ENCODE measurements at regions not wholly inside any gene's neighbourhood (a gene's known extent, or its start where the extent isn't known, plus 50 kb on each side); places are given as distances from the start of the nearest gene placed in this dataset.

GRCh38 chr5:8306288-8306896 is 437.4 kb downstream of the MTRR start:
- no peak overlapping the region for H3K4me3 ChIP-seq (ENCODE audit: low read length)
- no peaks in the 10 kb centered on the region for H3K27me3 ChIP-seq (ENCODE audit: insufficient read depth, low read length)
- no peak overlapping the region for H3K27ac ChIP-seq (ENCODE audit: low read length)
- no peaks in the 10 kb centered on the region for H3K36me3 ChIP-seq (ENCODE audit: insufficient read depth, low read depth, low read length)
- H3K9me3 ChIP-seq (ENCODE audit: insufficient read depth, low read depth, low read length): no peaks in the 10 kb centered on the region
- no peak overlapping the region for H3K9ac ChIP-seq (ENCODE audit: low read depth, low read length)
- no peaks in the 10 kb centered on the region for H3K4me1 ChIP-seq (ENCODE audit: insufficient read depth, low read length)

- no peaks in the 10 kb centered on the region for H3K36me3 ChIP-seq (ENCODE audit: insufficient read depth, low read depth, low read length)
- no peak overlapping the region for H3K9ac ChIP-seq (ENCODE audit: low read depth, low read length)
Measured at GRCh38 chr5:8314965-8315364, 446.0 kb downstream of the MTRR start.

GRCh38 chr5:8316608-8317280 is 447.8 kb downstream of the MTRR start:
- Histone ChIP-seq H3K27ac (ENCODE audit: low read length) (no peak overlapping the region), H3K9me3 (ENCODE audit: insufficient read depth, low read depth, low read length) (no peaks in the 10 kb centered on the region), H3K9ac (ENCODE audit: low read depth, low read length) (no peak overlapping the region), H3K4me1 (ENCODE audit: insufficient read depth, low read length) (no peaks in the 10 kb centered on the region), H3K4me3 (ENCODE audit: low read length) (no peak overlapping the region), H3K27me3 (ENCODE audit: insufficient read depth, low read length) (no peaks in the 10 kb centered on the region), H3K36me3 (ENCODE audit: insufficient read depth, low read depth, low read length) (no peaks in the 10 kb centered on the region)

More at GRCh38 chr5:8314965-8315364, 446.0 kb downstream of the MTRR start:
- H3K4me3 ChIP-seq (ENCODE audit: low read length): no peak overlapping the region
- no peak overlapping the region for H3K27ac ChIP-seq (ENCODE audit: low read length)
- no peaks in the 10 kb centered on the region for H3K4me1 ChIP-seq (ENCODE audit: insufficient read depth, low read length)
- no peaks in the 10 kb centered on the region for H3K27me3 ChIP-seq (ENCODE audit: insufficient read depth, low read length)
- H3K9me3 ChIP-seq (ENCODE audit: insufficient read depth, low read depth, low read length): no peaks in the 10 kb centered on the region

- Histone ChIP-seq H3K27me3 (ENCODE audit: insufficient read depth, low read length) (no peaks in the 10 kb centered on the region), H3K4me1 (ENCODE audit: insufficient read depth, low read length) (no peaks in the 10 kb centered on the region), H3K4me3 (ENCODE audit: low read length) (no peak overlapping the region), H3K9ac (ENCODE audit: low read depth, low read length) (no peak overlapping the region), H3K27ac (ENCODE audit: low read length) (no peak overlapping the region), H3K9me3 (ENCODE audit: insufficient read depth, low read depth, low read length) (no peaks in the 10 kb centered on the region), H3K36me3 (ENCODE audit: insufficient read depth, low read depth, low read length) (no peaks in the 10 kb centered on the region)
Measured at GRCh38 chr5:8317335-8317734, 448.4 kb downstream of the MTRR start.

- H3K4me3 ChIP-seq (ENCODE audit: low read length): no peak overlapping the region
- H3K27me3 ChIP-seq (ENCODE audit: insufficient read depth, low read length): no peaks in the 10 kb centered on the region
- H3K9ac ChIP-seq (ENCODE audit: low read depth, low read length): no peak overlapping the region
- no peaks in the 10 kb centered on the region for H3K9me3 ChIP-seq (ENCODE audit: insufficient read depth, low read depth, low read length)
- no peaks in the 10 kb centered on the region for H3K4me1 ChIP-seq (ENCODE audit: insufficient read depth, low read length)
- no peak overlapping the region for H3K27ac ChIP-seq (ENCODE audit: low read length)
- H3K36me3 ChIP-seq (ENCODE audit: insufficient read depth, low read depth, low read length): no peaks in the 10 kb centered on the region
Measured at GRCh38 chr5:8320244-8320643, 451.3 kb downstream of the MTRR start.

GRCh38 chr5:8321272-8321671 is 452.3 kb downstream of the MTRR start:
- H3K36me3 ChIP-seq (ENCODE audit: insufficient read depth, low read depth, low read length): no peaks in the 10 kb centered on the region
- no peak overlapping the region for H3K9ac ChIP-seq (ENCODE audit: low read depth, low read length)
- H3K9me3 ChIP-seq (ENCODE audit: insufficient read depth, low read depth, low read length): no peaks in the 10 kb centered on the region
- H3K4me3 ChIP-seq (ENCODE audit: low read length): no peak overlapping the region
- no peaks in the 10 kb centered on the region for H3K4me1 ChIP-seq (ENCODE audit: insufficient read depth, low read length)
- H3K27ac ChIP-seq (ENCODE audit: low read length): no peak overlapping the region
- no peaks in the 10 kb centered on the region for H3K27me3 ChIP-seq (ENCODE audit: insufficient read depth, low read length)

- H3K4me3 ChIP-seq (ENCODE audit: low read length): no peak overlapping the region
- H3K36me3 ChIP-seq (ENCODE audit: insufficient read depth, low read depth, low read length): no peaks in the 10 kb centered on the region
- no peaks in the 10 kb centered on the region for H3K9me3 ChIP-seq (ENCODE audit: insufficient read depth, low read depth, low read length)
- no peaks in the 10 kb centered on the region for H3K27me3 ChIP-seq (ENCODE audit: insufficient read depth, low read length)
- no peak overlapping the region for H3K27ac ChIP-seq (ENCODE audit: low read length)
- no peak overlapping the region for H3K9ac ChIP-seq (ENCODE audit: low read depth, low read length)
- peaks cover 3% of the 10 kb centered on the region; the same call in 1 of the 2 replicates for H3K4me1 ChIP-seq (ENCODE audit: insufficient read depth, low read length)
Measured at GRCh38 chr5:8322484-8322883, 453.5 kb downstream of the MTRR start.

- H3K9ac ChIP-seq (ENCODE audit: low read depth, low read length): no peak overlapping the region
- peaks cover 8% of the 10 kb centered on the region; the same call in 1 of the 2 replicates for H3K4me1 ChIP-seq (ENCODE audit: insufficient read depth, low read length)
- H3K27me3 ChIP-seq (ENCODE audit: insufficient read depth, low read length): no peaks in the 10 kb centered on the region
- no peak overlapping the region for H3K4me3 ChIP-seq (ENCODE audit: low read length)
- H3K27ac ChIP-seq (ENCODE audit: low read length): no peak overlapping the region
- no peaks in the 10 kb centered on the region for H3K36me3 ChIP-seq (ENCODE audit: insufficient read depth, low read depth, low read length)
- H3K9me3 ChIP-seq (ENCODE audit: insufficient read depth, low read depth, low read length): no peaks in the 10 kb centered on the region
Measured at GRCh38 chr5:8327016-8327415, 458.1 kb downstream of the MTRR start.

GRCh38 chr5:8329773-8330172 is 460.8 kb downstream of the MTRR start:
- H3K27ac ChIP-seq (ENCODE audit: low read length): no peak overlapping the region
- H3K4me3 ChIP-seq (ENCODE audit: low read length): no peak overlapping the region
- peaks cover 8% of the 10 kb centered on the region; the same call in 1 of the 2 replicates for H3K4me1 ChIP-seq (ENCODE audit: insufficient read depth, low read length)
- no peaks in the 10 kb centered on the region for H3K27me3 ChIP-seq (ENCODE audit: insufficient read depth, low read length)
- H3K36me3 ChIP-seq (ENCODE audit: insufficient read depth, low read depth, low read length): no peaks in the 10 kb centered on the region
- no peaks in the 10 kb centered on the region for H3K9me3 ChIP-seq (ENCODE audit: insufficient read depth, low read depth, low read length)
- H3K9ac ChIP-seq (ENCODE audit: low read depth, low read length): no peak overlapping the region

- H3K4me3 ChIP-seq (ENCODE audit: low read length): no peak overlapping the region
- H3K9me3 ChIP-seq (ENCODE audit: insufficient read depth, low read depth, low read length): no peaks in the 10 kb centered on the region
- H3K4me1 ChIP-seq (ENCODE audit: insufficient read depth, low read length): peaks cover 1% of the 10 kb centered on the region; the same call in 1 of the 2 replicates
- no peak overlapping the region for H3K27ac ChIP-seq (ENCODE audit: low read length)
- H3K36me3 ChIP-seq (ENCODE audit: insufficient read depth, low read depth, low read length): no peaks in the 10 kb centered on the region
- no peaks in the 10 kb centered on the region for H3K27me3 ChIP-seq (ENCODE audit: insufficient read depth, low read length)
- no peak overlapping the region for H3K9ac ChIP-seq (ENCODE audit: low read depth, low read length)
Measured at GRCh38 chr5:8332666-8333445, 463.9 kb downstream of the MTRR start.

GRCh38 chr5:8333485-8333884 is 464.5 kb downstream of the MTRR start:
- H3K4me3 ChIP-seq (ENCODE audit: low read length): no peak overlapping the region

GRCh38 chr5:8333977-8334376 is 465.0 kb downstream of the MTRR start:
- 0 out of 2 replicates have a peak, but pooled peaks cover 2% of the 10 kb centered on the region for H3K4me1 ChIP-seq (ENCODE audit: insufficient read depth, low read length)
- no peak overlapping the region for H3K27ac ChIP-seq (ENCODE audit: low read length)
- no peaks in the 10 kb centered on the region for H3K9me3 ChIP-seq (ENCODE audit: insufficient read depth, low read depth, low read length)

More at GRCh38 chr5:8333485-8333884, 464.5 kb downstream of the MTRR start:
- Histone ChIP-seq H3K27me3 (ENCODE audit: insufficient read depth, low read length) (no peaks in the 10 kb centered on the region), H3K9me3 (ENCODE audit: insufficient read depth, low read depth, low read length) (no peaks in the 10 kb centered on the region), H3K36me3 (ENCODE audit: insufficient read depth, low read depth, low read length) (no peaks in the 10 kb centered on the region), H3K4me1 (ENCODE audit: insufficient read depth, low read length) (no peaks in the 10 kb centered on the region), H3K9ac (ENCODE audit: low read depth, low read length) (no peak overlapping the region), H3K27ac (ENCODE audit: low read length) (no peak overlapping the region)

More at GRCh38 chr5:8333977-8334376, 465.0 kb downstream of the MTRR start:
- H3K4me3 ChIP-seq (ENCODE audit: low read length): no peak overlapping the region
- no peaks in the 10 kb centered on the region for H3K27me3 ChIP-seq (ENCODE audit: insufficient read depth, low read length)
- H3K9ac ChIP-seq (ENCODE audit: low read depth, low read length): no peak overlapping the region
- H3K36me3 ChIP-seq (ENCODE audit: insufficient read depth, low read depth, low read length): no peaks in the 10 kb centered on the region
